ENCODE measurements at regions not wholly inside any gene's neighbourhood (a gene's known extent, or its start where the extent isn't known, plus 50 kb on each side); places are given as distances from the start of the nearest gene placed in this dataset.

DNA sequence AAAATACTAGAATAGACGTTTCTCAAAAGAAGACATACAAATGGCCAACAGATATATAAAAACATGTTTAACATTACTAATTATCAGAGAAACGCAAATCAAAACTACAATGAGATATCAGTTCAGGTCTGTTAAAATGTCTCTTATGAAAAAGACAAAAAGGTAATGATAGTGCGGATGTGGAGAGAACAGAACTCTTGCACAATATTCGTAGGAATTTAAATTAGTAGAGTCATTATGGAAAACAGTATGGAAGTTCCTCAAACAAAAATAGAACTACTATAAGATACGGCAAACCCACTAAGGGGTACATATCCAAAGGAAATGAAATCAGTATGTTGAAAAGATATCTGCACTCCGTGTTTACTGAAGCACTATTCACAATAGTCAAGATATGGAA, 167.5 kb upstream of the CWC22 start:
- in situ Hi-C loops (cut with MboI) = no loop called here
- no peaks in the 10 kb centered on the region for H4K20me1 ChIP-seq (ENCODE audit: insufficient read depth)
- H3K79me2 ChIP-seq (ENCODE audit: insufficient read depth) = no peaks in the 10 kb centered on the region
- 62 to 63% methylated on average over 6 of the region's 6 CpGs for WGBS, 2 experiments (ENCODE audit: low coverage in 1 of 2, low lambda C conversion rate in 2 of 2, missing lambda C conversion rate in 2 of 2)
- H3K27ac ChIP-seq = no peak overlapping the region
- H3K9ac ChIP-seq = no peak overlapping the region
- no peaks in the 10 kb centered on the region for H3K4me1 ChIP-seq (ENCODE audit: insufficient read depth)
- no peak for DNase-seq
- TF ChIP-seq EZH2 (IDR thresholded peaks at IDR 0.05; ENCODE audit: insufficient read depth, poor library complexity, severe bottlenecking) (no peak), EZH2phosphoT487 (IDR thresholded peaks at IDR 0.05; ENCODE audit: insufficient read depth, low read depth) (no peak)
- no peak overlapping the region for H2AFZ ChIP-seq
- no peaks in the 10 kb centered on the region for H3K9me3 ChIP-seq (ENCODE audit: low read depth)
- no peaks in the 10 kb centered on the region for H3K36me3 ChIP-seq (ENCODE audit: low read depth)
- no peaks in the 10 kb centered on the region for H3F3A ChIP-seq (ENCODE audit: insufficient read depth)
- H3K4me2 ChIP-seq (ENCODE audit: unreplicated experiment) = no peak overlapping the region
- no peaks in the 10 kb centered on the region for H3K9me2 ChIP-seq (ENCODE audit: insufficient read depth)
- H3K27me3 ChIP-seq (replicated peaks; ENCODE audit: insufficient read depth) = no peaks in the 10 kb centered on the region
- H3K4me3 ChIP-seq = no peak overlapping the region

GRCh38 chr2:180169474-180169873, 162.4 kb upstream of the CWC22 start:
- H3K4me3 ChIP-seq = no peak overlapping the region
- H3K27me3 ChIP-seq (replicated peaks; ENCODE audit: insufficient read depth) = no peaks in the 10 kb centered on the region
- no peaks in the 10 kb centered on the region for H3K9me3 ChIP-seq (ENCODE audit: low read depth)
- H3K79me2 ChIP-seq (ENCODE audit: insufficient read depth) = no peaks in the 10 kb centered on the region
- in situ Hi-C loops (cut with MboI) = no loop called here
- no peak overlapping the region for H3K4me2 ChIP-seq (ENCODE audit: unreplicated experiment)
- no peak overlapping the region for H3K27ac ChIP-seq
- no peak overlapping the region for H3K9ac ChIP-seq
- no peaks in the 10 kb centered on the region for H4K20me1 ChIP-seq (ENCODE audit: insufficient read depth)
- 0 out of 2 replicates have a peak, but pooled peaks cover 5% of the 10 kb centered on the region for H3K9me2 ChIP-seq (ENCODE audit: insufficient read depth)
- no peaks in the 10 kb centered on the region for H3F3A ChIP-seq (ENCODE audit: insufficient read depth)
- no peak overlapping the region for H2AFZ ChIP-seq
- no peaks in the 10 kb centered on the region for H3K36me3 ChIP-seq (ENCODE audit: low read depth)
- TF ChIP-seq EZH2 (IDR thresholded peaks at IDR 0.05; ENCODE audit: insufficient read depth, poor library complexity, severe bottlenecking) (no peak), EZH2phosphoT487 (IDR thresholded peaks at IDR 0.05; ENCODE audit: insufficient read depth, low read depth) (no peak)
- DNase-seq = no peak
- no peaks in the 10 kb centered on the region for H3K4me1 ChIP-seq (ENCODE audit: insufficient read depth)

DNA sequence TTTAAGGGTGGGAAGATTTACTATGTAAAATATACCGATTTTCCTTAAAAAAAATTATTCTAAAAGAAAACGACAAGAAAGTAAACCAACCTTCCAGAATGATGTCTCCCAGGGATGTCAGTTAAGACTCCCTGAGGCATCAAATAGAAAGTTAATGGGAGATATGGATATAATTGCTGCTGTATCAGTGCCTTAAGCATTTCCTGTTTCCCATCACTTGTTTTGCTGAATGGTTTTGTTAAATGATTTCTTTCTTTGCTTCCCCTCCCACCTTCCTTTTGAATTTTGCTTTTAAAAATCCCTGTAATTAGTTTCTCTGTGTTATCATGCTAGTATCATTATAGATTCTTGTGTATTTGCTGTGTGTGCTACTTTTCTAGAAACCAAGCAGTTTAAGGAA, 154.3 kb upstream of the CWC22 start:
- no peaks in the 10 kb centered on the region for H3F3A ChIP-seq (ENCODE audit: insufficient read depth)
- no peaks in the 10 kb centered on the region for H3K4me1 ChIP-seq (ENCODE audit: insufficient read depth)
- no peaks in the 10 kb centered on the region for H3K27me3 ChIP-seq (replicated peaks; ENCODE audit: insufficient read depth)
- no peak overlapping the region for H3K4me3 ChIP-seq
- DNase-seq = no peak
- no peak overlapping the region for H3K9ac ChIP-seq
- H3K36me3 ChIP-seq (ENCODE audit: low read depth) = no peaks in the 10 kb centered on the region
- H3K9me2 ChIP-seq (ENCODE audit: insufficient read depth) = 0 out of 2 replicates have a peak, but pooled peaks cover 5% of the 10 kb centered on the region
- in situ Hi-C loops (cut with MboI) = no loop called here
- no peak overlapping the region for H3K27ac ChIP-seq
- WGBS, 2 experiments (ENCODE audit: low coverage in 1 of 2, low lambda C conversion rate in 2 of 2, missing lambda C conversion rate in 2 of 2) = 70 to 74% methylated on average over 2 of the region's 2 CpGs
- TF ChIP-seq EZH2 (IDR thresholded peaks at IDR 0.05; ENCODE audit: insufficient read depth, poor library complexity, severe bottlenecking) (no peak), EZH2phosphoT487 (IDR thresholded peaks at IDR 0.05; ENCODE audit: insufficient read depth, low read depth) (no peak)
- H2AFZ ChIP-seq = 0 out of 2 replicates have a peak overlapping the region, but pooled peaks have one; percentile 26
- H3K79me2 ChIP-seq (ENCODE audit: insufficient read depth) = no peaks in the 10 kb centered on the region
- no peaks in the 10 kb centered on the region for H4K20me1 ChIP-seq (ENCODE audit: insufficient read depth)
- H3K4me2 ChIP-seq (ENCODE audit: unreplicated experiment) = no peak overlapping the region
- no peaks in the 10 kb centered on the region for H3K9me3 ChIP-seq (ENCODE audit: low read depth)

DNA sequence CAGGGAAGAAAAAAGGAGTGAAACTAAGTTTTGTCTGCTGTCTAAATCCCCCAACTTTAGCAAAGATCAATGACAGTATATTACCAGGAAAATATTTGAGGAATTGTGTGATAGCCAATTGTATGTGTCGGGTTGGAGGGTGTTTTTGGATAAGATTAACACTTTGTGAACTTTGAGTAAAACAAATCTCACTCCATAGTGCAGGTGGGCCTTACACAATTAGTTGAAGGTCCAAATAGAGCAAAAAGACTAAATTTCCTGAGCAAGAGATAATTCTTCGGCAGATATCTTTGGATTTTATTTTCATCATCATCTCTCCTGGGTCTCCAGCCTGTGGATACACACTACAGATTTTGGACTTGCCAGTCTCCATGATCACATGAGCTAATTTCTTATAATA, 152.8 kb upstream of the CWC22 start:
- H3K4me2 ChIP-seq (ENCODE audit: unreplicated experiment) = no peak overlapping the region
- no peaks in the 10 kb centered on the region for H4K20me1 ChIP-seq (ENCODE audit: insufficient read depth)
- H3K4me1 ChIP-seq (ENCODE audit: insufficient read depth) = no peaks in the 10 kb centered on the region
- H3F3A ChIP-seq (ENCODE audit: insufficient read depth) = no peaks in the 10 kb centered on the region
- H3K79me2 ChIP-seq (ENCODE audit: insufficient read depth) = no peaks in the 10 kb centered on the region
- no peaks in the 10 kb centered on the region for H3K27me3 ChIP-seq (replicated peaks; ENCODE audit: insufficient read depth)
- TF ChIP-seq EZH2phosphoT487 (IDR thresholded peaks at IDR 0.05; ENCODE audit: insufficient read depth, low read depth) (no peak), EZH2 (IDR thresholded peaks at IDR 0.05; ENCODE audit: insufficient read depth, poor library complexity, severe bottlenecking) (no peak)
- H3K36me3 ChIP-seq (ENCODE audit: low read depth) = no peaks in the 10 kb centered on the region
- no peak for DNase-seq
- no peaks in the 10 kb centered on the region for H3K9me3 ChIP-seq (ENCODE audit: low read depth)
- H3K9me2 ChIP-seq (ENCODE audit: insufficient read depth) = no peaks in the 10 kb centered on the region
- H2AFZ ChIP-seq = no peak overlapping the region
- no peak overlapping the region for H3K27ac ChIP-seq
- in situ Hi-C loops (cut with MboI) = no loop called here
- no peak overlapping the region for H3K4me3 ChIP-seq
- 61 to 71% methylated on average over 2 of the region's 2 CpGs for WGBS, 2 experiments (ENCODE audit: low coverage in 1 of 2, low lambda C conversion rate in 2 of 2, missing lambda C conversion rate in 2 of 2)
- H3K9ac ChIP-seq = no peak overlapping the region

- in situ Hi-C loops (cut with MboI) = no loop called here
- Histone ChIP-seq H3K9me2 (ENCODE audit: insufficient read depth) (no peaks in the 10 kb centered on the region), H3K4me3 (no peak overlapping the region), H3F3A (ENCODE audit: insufficient read depth) (no peaks in the 10 kb centered on the region), H2AFZ (no peak overlapping the region), H3K9me3 (ENCODE audit: low read depth) (no peaks in the 10 kb centered on the region), H3K27ac (no peak overlapping the region), H3K79me2 (ENCODE audit: insufficient read depth) (no peaks in the 10 kb centered on the region), H3K9ac (no peak overlapping the region), H3K27me3 (replicated peaks; ENCODE audit: insufficient read depth) (no peaks in the 10 kb centered on the region), H3K4me2 (ENCODE audit: unreplicated experiment) (no peak overlapping the region), H3K36me3 (ENCODE audit: low read depth) (no peaks in the 10 kb centered on the region), H4K20me1 (ENCODE audit: insufficient read depth) (no peaks in the 10 kb centered on the region), H3K4me1 (ENCODE audit: insufficient read depth) (no peaks in the 10 kb centered on the region)
- 29 to 31% methylated on average over 2 of the region's 2 CpGs for WGBS, 2 experiments (ENCODE audit: low coverage in 1 of 2, low lambda C conversion rate in 2 of 2, missing lambda C conversion rate in 2 of 2)
- TF ChIP-seq EZH2phosphoT487 (IDR thresholded peaks at IDR 0.05; ENCODE audit: insufficient read depth, low read depth) (no peak), EZH2 (IDR thresholded peaks at IDR 0.05; ENCODE audit: insufficient read depth, poor library complexity, severe bottlenecking) (no peak)
- DNase-seq = no peak
These were observed 151.9 kb upstream of the CWC22 start for GRCh38 chr2:180158961-180159360.
